Retinal pigment epithelial cell (primary cell): ENCODE measurements at regions not wholly inside any gene's neighbourhood (a gene's known extent, or its start where the extent isn't known, plus 50 kb on each side); places are given as distances from the start of the nearest gene placed in this dataset.
A peak's percentile ranks its signal among the peaks of the same experiment; 100 is the strongest.

Source experiments
- DNase-seq: peaks from one replicate; pipeline ENCODE4 v3.0.0-alpha.2; 2010; ENCODE audit warnings: low read depth
- H3K4me3 ChIP-seq: 2 replicates; pipeline ENCODE4 v1.5.1; 2011; ENCODE audit warnings: mild to moderate bottlenecking, low read length, control low read depth, moderate library complexity
- CTCF ChIP-seq: conservative IDR thresholded peaks from 2 replicates; pipeline ENCODE4 v1.5.1; 2011; ENCODE audit warnings: low read depth, low read length, control low read depth, inconsistent platforms

DNA sequence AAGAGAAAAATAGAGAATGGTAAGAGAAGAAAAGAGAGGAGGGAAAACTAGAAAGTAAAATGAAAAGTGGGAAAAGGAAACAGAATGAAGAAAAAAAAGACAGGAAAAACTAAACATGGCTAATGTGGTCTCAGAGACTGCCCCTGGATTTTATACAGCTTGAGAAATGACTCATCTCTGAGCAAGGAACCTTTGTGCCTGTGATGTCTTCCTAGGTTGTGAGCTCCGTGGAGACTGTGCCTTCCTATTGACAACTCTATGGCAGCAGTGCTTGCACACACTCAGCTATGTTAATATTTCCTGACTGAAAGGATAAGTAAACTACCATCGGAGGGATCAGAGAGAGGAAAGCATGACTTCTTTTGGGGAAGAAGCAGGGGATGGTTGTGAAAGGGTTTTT is 203.8 kb downstream of the RDH14 start:
- no peak for TF ChIP-seq CTCF
- no peak overlapping the region for H3K4me3 ChIP-seq
- no peak for DNase-seq

GRCh38 chr2:18349421-18349820 is 211.0 kb downstream of the RDH14 start:
- DNase-seq: peak; percentile 27
- H3K4me3 ChIP-seq: no peak overlapping the region
- TF ChIP-seq CTCF: no peak

GRCh38 chr2:18346874-18347273 is 213.6 kb downstream of the RDH14 start:
- no peak for TF ChIP-seq CTCF
- no peak for DNase-seq
- H3K4me3 ChIP-seq: no peak overlapping the region

DNA sequence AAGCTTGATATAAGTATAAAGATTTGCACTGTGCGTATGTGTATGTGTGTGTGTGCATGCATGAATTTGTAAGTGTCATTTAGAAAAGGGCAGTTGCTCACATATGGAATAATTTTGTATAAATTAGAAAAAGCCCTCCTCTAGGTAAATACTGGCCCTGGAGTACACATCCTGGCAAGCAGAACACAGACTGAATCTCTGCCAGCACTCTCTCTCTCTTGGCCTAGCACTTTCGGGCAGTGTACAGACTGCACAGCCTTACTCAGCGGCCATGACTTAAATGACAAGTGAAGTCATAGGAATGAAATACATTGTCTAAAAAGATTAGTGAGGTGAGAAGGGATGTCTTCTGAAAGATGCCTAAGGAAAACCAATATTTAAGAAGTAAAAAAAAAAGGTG is 214.1 kb downstream of the RDH14 start:
- no peak for DNase-seq
- TF ChIP-seq CTCF: no peak
- no peak overlapping the region for H3K4me3 ChIP-seq

GRCh38 chr2:18345848-18346247 is 214.6 kb downstream of the RDH14 start:
- no peak for TF ChIP-seq CTCF
- no peak for DNase-seq
- H3K4me3 ChIP-seq: no peak overlapping the region

DNA sequence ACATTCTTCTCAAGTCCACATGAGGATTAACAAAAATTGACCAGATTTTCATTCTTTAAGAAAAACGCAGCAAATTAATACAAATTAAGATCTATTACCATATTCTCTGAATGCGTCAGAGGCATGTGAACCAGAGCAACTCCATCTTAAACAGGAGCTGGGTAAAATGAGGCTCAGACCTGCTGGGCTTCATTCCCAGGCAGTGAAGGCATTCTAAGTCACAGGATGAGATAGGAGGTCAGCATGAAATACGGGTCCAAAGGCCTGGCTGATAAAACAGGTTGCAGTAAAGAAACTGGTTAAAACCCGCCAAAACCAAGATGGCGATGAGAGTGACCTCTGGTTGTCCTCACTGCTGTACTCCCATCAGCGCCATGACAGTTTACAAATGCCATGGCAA is 217.6 kb downstream of the RDH14 start:
- no peak for TF ChIP-seq CTCF
- no peak for DNase-seq
- H3K4me3 ChIP-seq: no peak overlapping the region

DNA sequence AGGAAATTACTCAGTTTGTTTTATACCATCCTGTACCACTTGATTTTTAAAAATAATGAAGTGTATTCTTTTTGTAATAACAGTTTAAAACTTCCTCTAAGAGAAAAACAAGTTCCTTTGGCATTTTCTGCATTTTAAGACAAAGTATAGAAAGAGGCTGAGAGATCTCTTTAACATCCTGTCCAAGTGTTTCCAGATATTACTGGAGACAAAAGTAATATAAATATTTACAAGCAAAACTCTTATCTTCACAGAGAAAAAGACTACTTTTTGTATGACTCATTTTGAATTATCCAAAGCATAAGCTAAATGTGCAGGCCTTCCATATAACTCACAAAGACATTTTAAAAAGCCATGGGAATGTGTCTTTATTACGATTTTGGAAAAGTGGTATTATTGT is 221.1 kb downstream of the RDH14 start:
- H3K4me3 ChIP-seq: no peak overlapping the region
- TF ChIP-seq CTCF: no peak
- no peak for DNase-seq
